SH-SY5Y (cell line): ENCODE measurements at regions not wholly inside any gene's neighbourhood (a gene's known extent, or its start where the extent isn't known, plus 50 kb on each side); places are given as distances from the start of the nearest gene placed in this dataset.

Experiments
- GATA2 ChIP-seq: IDR thresholded peaks from 2 replicates; pipeline ENCODE4 v1.6.1; 2011; ENCODE audit warnings: mild to moderate bottlenecking, low read depth, low read length
- GATA3 ChIP-seq: IDR thresholded peaks from 2 replicates; pipeline ENCODE4 v1.6.1; 2011; ENCODE audit warnings: low read depth, mild to moderate bottlenecking, low read length, moderate library complexity

- TF ChIP-seq GATA3 (no peak), GATA2 (no peak)
These were observed 520.8 kb upstream of the CYLC2 start for GRCh38 chr9:102474357-102474756.
